MM.1S (cell line): ENCODE measurements at regions not wholly inside any gene's neighbourhood (a gene's known extent, or its start where the extent isn't known, plus 50 kb on each side); places are given as distances from the start of the nearest gene placed in this dataset.

Experiments
- DNase-seq: peaks from one replicate; pipeline ENCODE4 v3.0.0-alpha.2; 2015
- H2AFZ ChIP-seq: fragments of 300-600 bp; sonication (generic); 2 replicates; pipeline ENCODE4 v1.6.0; 2016; ENCODE audit warnings: antibody characterized with exemption, low read length
- H3F3A ChIP-seq: fragments of 300-600 bp; sonication (generic); 2 replicates; pipeline ENCODE4 v1.6.1; 2016; ENCODE audit warnings: mild to moderate bottlenecking, antibody characterized with exemption, low read length, moderate library complexity, mixed read lengths; ENCODE audit not compliant: insufficient read depth
- H3K27ac ChIP-seq: fragments of 300-600 bp; sonication (generic); 2 replicates; pipeline ENCODE4 v1.5.1; 2016; ENCODE audit warnings: mild to moderate bottlenecking, low read length
- H3K27me3 ChIP-seq: fragments of 300-600 bp; sonication (generic); replicated peaks from 2 replicates; pipeline ENCODE4 v1.6.0; 2016; ENCODE audit warnings: low read length; ENCODE audit not compliant: insufficient read depth
- H3K36me3 ChIP-seq: fragments of 300-600 bp; sonication (generic); replicated peaks from 2 replicates; pipeline ENCODE4 v1.6.1; 2016; ENCODE audit warnings: mild to moderate bottlenecking, low read length, mixed read lengths; ENCODE audit not compliant: insufficient read depth
- H3K4me1 ChIP-seq: fragments of 300-600 bp; sonication (generic); 2 replicates; pipeline ENCODE4 v1.6.1; 2016; ENCODE audit warnings: low read length, mixed read lengths
- H3K4me2 ChIP-seq: fragments of 300-600 bp; sonication (generic); 2 replicates; pipeline ENCODE4 v1.6.0; 2016; ENCODE audit warnings: low read depth, low read length
- H3K4me3 ChIP-seq: fragments of 300-600 bp; sonication (generic); 2 replicates; pipeline ENCODE4 v1.5.1; 2016; ENCODE audit warnings: low read length, mixed read lengths
- H3K79me2 ChIP-seq: fragments of 300-600 bp; sonication (generic); 2 replicates; pipeline ENCODE4 v1.6.1; 2016; ENCODE audit warnings: mixed run types, low read length, mixed read lengths
- H3K9ac ChIP-seq: fragments of 300-600 bp; sonication (generic); 2 replicates; pipeline ENCODE4 v1.6.1; 2016; ENCODE audit warnings: low read length, mixed read lengths
- H3K9me2 ChIP-seq: fragments of 300-600 bp; sonication (generic); replicated peaks from 2 replicates; pipeline ENCODE4 v1.6.1; 2016; ENCODE audit warnings: mild to moderate bottlenecking, low read length, mixed read lengths; ENCODE audit not compliant: insufficient read depth
- H3K9me3 ChIP-seq: fragments of 300-600 bp; sonication (generic); replicated peaks from 2 replicates; pipeline ENCODE4 v1.6.1; 2016; ENCODE audit warnings: mild to moderate bottlenecking, low read length, mixed read lengths; ENCODE audit not compliant: insufficient read depth
- H4K20me1 ChIP-seq: fragments of 300-600 bp; sonication (generic); 2 replicates; pipeline ENCODE4 v1.6.1; 2016; ENCODE audit warnings: mild to moderate bottlenecking, low read length, moderate library complexity, mixed read lengths; ENCODE audit not compliant: insufficient read depth
- EZH2 ChIP-seq: fragments of 300-600 bp; sonication (generic); optimal IDR thresholded peaks from 2 replicates; pipeline ENCODE3; 2017; ENCODE audit warnings: low read depth, mild to moderate bottlenecking, antibody characterized with exemption, low read length, mixed read lengths
- EZH2phosphoT487 ChIP-seq: fragments of 300-600 bp; sonication (generic); IDR thresholded peaks from 2 replicates; pipeline ENCODE4 v1.6.1; 2018; ENCODE audit warnings: antibody characterized with exemption, low read length
- TF ChIP-seq, protein P1 (sequence below): fragments of 300-600 bp; sonication (generic); IDR thresholded peaks from 2 replicates; pipeline ENCODE4 v1.5.1; 2016; ENCODE audit warnings: antibody characterized with exemption, low read length, mixed read lengths

DNA sequence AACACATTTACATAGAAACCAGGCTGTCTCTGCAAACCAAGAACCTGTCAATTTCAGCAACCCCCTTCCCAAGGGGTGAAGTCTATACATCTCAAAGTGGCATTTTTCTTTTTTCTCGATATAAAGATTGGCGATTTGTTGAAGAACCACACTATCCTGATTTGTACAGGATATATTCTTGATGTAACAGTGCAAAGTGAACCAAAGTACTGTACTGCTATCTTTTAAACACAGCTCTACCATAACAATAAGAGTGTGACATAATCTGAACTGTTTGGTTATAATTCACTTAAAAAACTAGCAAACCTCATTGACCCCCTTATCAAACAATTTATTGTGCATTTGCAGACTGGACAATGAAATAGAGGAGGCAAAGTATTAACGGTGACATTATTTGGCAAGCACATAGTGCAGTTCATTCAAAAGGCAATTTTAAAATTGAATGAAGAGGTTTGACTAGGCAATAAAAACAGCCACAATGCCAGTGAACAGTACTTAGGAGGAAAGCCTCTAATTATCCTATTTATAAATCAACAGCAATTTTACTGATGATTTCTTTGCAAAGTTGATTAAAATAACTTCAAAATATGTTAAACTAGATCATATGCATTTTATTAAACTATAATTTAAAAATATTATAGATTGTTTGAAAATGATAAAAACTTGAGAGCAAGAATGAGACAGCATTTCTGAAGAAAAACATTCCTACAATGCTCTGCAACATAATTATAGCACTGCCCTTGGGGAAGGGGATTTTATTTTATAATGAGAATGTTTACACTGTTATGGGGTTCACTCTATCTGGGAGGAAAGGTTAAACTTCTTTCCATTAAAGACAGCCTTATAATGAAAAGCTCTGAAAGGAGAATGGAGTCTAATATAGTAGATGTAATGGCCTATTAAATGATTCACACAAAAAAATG lies 440.9 kb downstream of the ZEB2 start:
- Histone ChIP-seq H3K4me3 (no peak overlapping the region), H3K4me2 (no peak overlapping the region), H4K20me1 (no peaks in the 10 kb centered on the region), H2AFZ (no peak overlapping the region), H3K4me1 (no peaks in the 10 kb centered on the region), H3K79me2 (no peaks in the 10 kb centered on the region), H3K27me3 (no peaks in the 10 kb centered on the region), H3K9ac (no peak overlapping the region), H3K9me3 (no peaks in the 10 kb centered on the region), H3K9me2 (no peaks in the 10 kb centered on the region), H3K36me3 (no peaks in the 10 kb centered on the region), H3K27ac (no peak overlapping the region), H3F3A (no peaks in the 10 kb centered on the region)
- no peak for DNase-seq
- TF ChIP-seq, protein P1, sequence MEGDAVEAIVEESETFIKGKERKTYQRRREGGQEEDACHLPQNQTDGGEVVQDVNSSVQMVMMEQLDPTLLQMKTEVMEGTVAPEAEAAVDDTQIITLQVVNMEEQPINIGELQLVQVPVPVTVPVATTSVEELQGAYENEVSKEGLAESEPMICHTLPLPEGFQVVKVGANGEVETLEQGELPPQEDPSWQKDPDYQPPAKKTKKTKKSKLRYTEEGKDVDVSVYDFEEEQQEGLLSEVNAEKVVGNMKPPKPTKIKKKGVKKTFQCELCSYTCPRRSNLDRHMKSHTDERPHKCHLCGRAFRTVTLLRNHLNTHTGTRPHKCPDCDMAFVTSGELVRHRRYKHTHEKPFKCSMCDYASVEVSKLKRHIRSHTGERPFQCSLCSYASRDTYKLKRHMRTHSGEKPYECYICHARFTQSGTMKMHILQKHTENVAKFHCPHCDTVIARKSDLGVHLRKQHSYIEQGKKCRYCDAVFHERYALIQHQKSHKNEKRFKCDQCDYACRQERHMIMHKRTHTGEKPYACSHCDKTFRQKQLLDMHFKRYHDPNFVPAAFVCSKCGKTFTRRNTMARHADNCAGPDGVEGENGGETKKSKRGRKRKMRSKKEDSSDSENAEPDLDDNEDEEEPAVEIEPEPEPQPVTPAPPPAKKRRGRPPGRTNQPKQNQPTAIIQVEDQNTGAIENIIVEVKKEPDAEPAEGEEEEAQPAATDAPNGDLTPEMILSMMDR, result no peak
- TF ChIP-seq EZH2, result no peak
- TF ChIP-seq EZH2phosphoT487, result no peak

DNA sequence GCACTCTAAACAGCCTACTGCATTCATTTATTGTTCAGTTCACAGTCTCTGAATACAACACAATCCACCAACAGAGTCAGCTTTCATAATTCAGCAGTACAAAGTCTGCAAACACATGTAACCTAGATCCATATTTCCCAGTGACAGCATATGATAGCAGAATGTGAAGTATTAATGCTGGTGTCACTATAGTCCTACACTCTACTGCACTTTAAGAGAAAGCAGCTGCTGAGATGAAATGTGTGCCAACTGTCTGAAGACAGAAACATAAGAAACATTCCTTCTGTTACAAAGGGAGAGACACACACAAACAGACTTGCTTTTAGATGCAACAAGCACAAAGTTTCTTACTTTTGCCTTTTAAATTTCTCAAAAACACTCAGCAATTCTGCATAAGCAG lies 441.8 kb downstream of the ZEB2 start:
- H3K27me3 ChIP-seq, result no peaks in the 10 kb centered on the region
- TF ChIP-seq EZH2 (no peak), EZH2phosphoT487 (no peak)
- TF ChIP-seq, protein P1, result no peak
- H3K36me3 ChIP-seq, result no peaks in the 10 kb centered on the region
- no peaks in the 10 kb centered on the region for H3F3A ChIP-seq
- H3K4me1 ChIP-seq, result no peaks in the 10 kb centered on the region
- no peak overlapping the region for H3K9ac ChIP-seq
- no peak overlapping the region for H3K27ac ChIP-seq
- H3K4me2 ChIP-seq, result no peak overlapping the region
- no peaks in the 10 kb centered on the region for H3K9me2 ChIP-seq
- H3K79me2 ChIP-seq, result no peaks in the 10 kb centered on the region
- no peak overlapping the region for H3K4me3 ChIP-seq
- no peak for DNase-seq
- no peaks in the 10 kb centered on the region for H3K9me3 ChIP-seq
- no peak overlapping the region for H2AFZ ChIP-seq
- H4K20me1 ChIP-seq, result no peaks in the 10 kb centered on the region

DNA sequence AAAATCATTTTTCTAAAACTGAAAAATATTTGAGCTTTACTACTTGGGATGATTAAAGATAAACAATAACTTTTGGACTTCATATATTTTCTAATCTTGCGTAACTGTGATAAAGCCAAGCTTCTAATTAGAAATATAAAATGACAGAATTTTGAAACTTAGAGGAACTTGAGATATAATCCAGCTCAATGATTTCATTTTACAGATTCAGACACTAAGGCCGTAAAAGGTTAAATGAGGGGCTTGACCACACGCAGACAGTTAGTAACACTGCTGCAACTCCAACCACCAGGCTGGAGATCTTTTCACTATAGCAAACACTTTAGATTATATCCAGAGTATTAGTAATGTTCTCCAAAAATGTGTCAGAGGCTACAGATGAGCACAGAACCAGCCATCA lies 445.5 kb downstream of the ZEB2 start:
- Histone ChIP-seq H4K20me1 (no peaks in the 10 kb centered on the region), H3K9ac (no peak overlapping the region), H3K27me3 (no peaks in the 10 kb centered on the region), H3K4me2 (no peak overlapping the region), H3K9me3 (no peaks in the 10 kb centered on the region), H3K79me2 (no peaks in the 10 kb centered on the region), H2AFZ (no peak overlapping the region), H3K36me3 (no peaks in the 10 kb centered on the region), H3K9me2 (no peaks in the 10 kb centered on the region), H3K4me3 (no peak overlapping the region), H3K27ac (no peak overlapping the region), H3K4me1 (no peaks in the 10 kb centered on the region), H3F3A (no peaks in the 10 kb centered on the region)
- DNase-seq, result no peak
- no peak for TF ChIP-seq EZH2phosphoT487
- TF ChIP-seq, protein P1, result no peak
